GM12875 (cell line): ENCODE measurements at regions not wholly inside any gene's neighbourhood (a gene's known extent, or its start where the extent isn't known, plus 50 kb on each side); places are given as distances from the start of the nearest gene placed in this dataset.

Experiments
- H3K4me3 ChIP-seq: one replicate; pipeline ENCODE4 v1.5.1; 2011; ENCODE audit warnings: low read depth, low read length, control low read depth
- TF ChIP-seq, protein P1 (sequence below): IDR thresholded peaks from 2 replicates; pipeline ENCODE4 v1.5.1; 2011; ENCODE audit warnings: low read depth, mild to moderate bottlenecking, control low read depth, inconsistent platforms, low read length, moderate library complexity, borderline replicate concordance; ENCODE audit not compliant: insufficient read depth

- TF ChIP-seq, protein P1, sequence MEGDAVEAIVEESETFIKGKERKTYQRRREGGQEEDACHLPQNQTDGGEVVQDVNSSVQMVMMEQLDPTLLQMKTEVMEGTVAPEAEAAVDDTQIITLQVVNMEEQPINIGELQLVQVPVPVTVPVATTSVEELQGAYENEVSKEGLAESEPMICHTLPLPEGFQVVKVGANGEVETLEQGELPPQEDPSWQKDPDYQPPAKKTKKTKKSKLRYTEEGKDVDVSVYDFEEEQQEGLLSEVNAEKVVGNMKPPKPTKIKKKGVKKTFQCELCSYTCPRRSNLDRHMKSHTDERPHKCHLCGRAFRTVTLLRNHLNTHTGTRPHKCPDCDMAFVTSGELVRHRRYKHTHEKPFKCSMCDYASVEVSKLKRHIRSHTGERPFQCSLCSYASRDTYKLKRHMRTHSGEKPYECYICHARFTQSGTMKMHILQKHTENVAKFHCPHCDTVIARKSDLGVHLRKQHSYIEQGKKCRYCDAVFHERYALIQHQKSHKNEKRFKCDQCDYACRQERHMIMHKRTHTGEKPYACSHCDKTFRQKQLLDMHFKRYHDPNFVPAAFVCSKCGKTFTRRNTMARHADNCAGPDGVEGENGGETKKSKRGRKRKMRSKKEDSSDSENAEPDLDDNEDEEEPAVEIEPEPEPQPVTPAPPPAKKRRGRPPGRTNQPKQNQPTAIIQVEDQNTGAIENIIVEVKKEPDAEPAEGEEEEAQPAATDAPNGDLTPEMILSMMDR: no peak
- no peak overlapping the region for H3K4me3 ChIP-seq
Observed at GRCh38 chr9:99351647-99352046, 129.6 kb downstream of the SEC61B start.

DNA sequence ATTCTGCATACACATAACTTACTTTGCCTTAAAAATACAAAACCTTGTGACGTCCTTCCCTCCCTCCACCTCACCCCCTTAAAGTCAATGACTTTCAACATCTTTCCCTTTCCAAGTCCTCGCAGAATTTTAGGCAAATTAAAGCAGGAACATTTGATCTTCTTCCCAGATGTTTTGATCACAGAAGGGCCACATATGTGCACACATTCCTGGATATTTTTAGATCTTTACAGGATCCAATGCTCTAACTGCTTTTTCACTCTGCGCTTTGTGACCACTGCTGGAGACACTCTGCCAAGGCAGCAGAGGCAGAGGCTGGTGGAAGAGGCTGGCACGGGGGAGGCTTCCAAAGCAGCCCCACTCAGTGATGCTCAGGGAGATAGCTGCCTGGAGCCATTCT is 130.7 kb downstream of the SEC61B start:
- no peak overlapping the region for H3K4me3 ChIP-seq
- TF ChIP-seq, protein P1: no peak

DNA sequence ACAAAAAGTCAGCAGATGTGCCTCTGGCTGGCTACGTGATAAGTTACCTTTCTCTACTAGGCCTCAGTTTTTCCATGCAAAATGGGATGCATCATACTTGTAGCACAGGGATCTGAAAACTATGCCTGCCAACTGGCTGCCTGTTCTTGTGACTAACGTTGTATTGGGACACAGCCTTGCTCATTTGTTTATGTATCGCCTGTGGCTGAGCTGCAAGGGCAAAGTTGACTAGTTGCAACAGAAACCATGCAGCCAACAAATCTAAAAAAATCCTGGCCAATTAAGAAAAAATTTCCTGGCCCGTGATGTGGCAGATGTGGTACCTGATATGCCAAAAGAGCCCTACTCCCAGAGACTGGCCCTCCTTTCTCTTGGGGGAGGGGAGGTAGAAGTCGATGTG is 131.3 kb downstream of the SEC61B start:
- H3K4me3 ChIP-seq: no peak overlapping the region
- TF ChIP-seq, protein P1: no peak

- H3K4me3 ChIP-seq: no peak overlapping the region
- TF ChIP-seq, protein P1: no peak
Observed at GRCh38 chr9:99354104-99354503, 132.0 kb downstream of the SEC61B start.

DNA sequence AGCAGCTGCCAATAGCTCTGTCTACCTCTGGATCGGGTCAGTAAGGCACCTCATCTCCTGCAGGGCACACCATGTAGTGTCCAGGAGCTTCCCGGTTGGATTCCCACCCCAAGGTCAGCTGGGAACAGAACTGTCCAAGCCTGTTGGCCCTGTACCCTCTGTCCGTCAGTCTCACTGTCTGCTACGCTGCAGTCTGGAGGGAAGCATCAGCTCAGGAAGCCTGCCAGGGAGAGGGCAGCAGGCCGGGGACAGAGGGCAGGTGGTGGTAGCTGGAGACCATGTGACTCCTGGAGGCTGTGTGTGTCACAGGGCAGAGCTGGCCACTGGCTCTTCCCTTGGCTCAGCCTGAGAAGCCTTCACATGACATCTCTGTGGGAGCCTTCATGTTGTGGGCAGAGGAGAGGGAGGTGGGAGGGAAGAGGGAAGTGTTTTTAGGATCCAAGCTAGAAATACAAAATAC is 134.5 kb downstream of the SEC61B start:
- TF ChIP-seq, protein P1: no peak
- no peak overlapping the region for H3K4me3 ChIP-seq

DNA sequence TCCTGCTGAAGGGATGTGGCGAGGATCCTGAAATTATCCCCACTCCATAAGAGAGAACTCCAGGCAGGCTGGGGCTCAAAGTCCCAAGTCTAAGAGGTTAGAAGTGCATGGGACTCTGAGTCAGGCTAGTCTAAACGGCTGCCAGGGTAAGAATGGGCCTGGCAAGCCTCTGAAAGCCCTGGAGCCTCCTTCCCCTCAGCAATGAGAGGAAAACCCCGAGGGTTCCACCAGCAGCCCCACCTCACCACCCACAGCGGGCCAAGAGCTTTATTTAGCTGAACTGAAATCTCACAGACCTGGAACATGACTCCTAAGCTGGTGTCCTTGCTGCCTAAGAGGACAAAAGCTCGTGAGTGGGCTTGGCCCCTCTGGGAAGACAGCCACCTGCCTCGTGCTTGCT is 135.5 kb downstream of the SEC61B start:
- H3K4me3 ChIP-seq: no peak overlapping the region
- TF ChIP-seq, protein P1: no peak

GRCh38 chr9:99358668-99359067 is 136.6 kb downstream of the SEC61B start:
- TF ChIP-seq, protein P1: no peak
- no peak overlapping the region for H3K4me3 ChIP-seq
